ENCODE measurements at regions not wholly inside any gene's neighbourhood (a gene's known extent, or its start where the extent isn't known, plus 50 kb on each side); places are given as distances from the start of the nearest gene placed in this dataset.

DNA sequence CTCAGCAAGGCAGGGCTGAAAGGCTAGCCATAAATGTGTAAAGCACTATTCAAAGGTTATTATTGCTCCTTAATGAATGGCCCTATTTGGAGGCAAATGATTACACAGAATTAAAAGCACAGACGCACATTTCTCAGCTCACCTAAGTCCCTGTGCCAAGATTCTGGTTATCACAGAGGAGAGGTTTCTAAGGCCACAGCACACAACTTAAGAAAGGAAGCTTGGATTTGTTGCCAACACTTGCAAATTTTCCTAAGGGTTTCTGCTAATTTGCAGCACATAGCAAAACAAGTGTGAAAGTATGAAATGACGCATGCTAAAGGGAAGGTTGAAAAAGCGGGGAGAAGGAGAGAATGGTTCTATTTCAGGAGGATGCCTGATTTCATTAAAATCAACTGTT, 834.1 kb upstream of the C9orf72 start:
- no peak overlapping the region for H3K27ac ChIP-seq
- H3K4me3 ChIP-seq: no peak overlapping the region
- no peak for ATAC-seq (replicated peaks in 6 of 8)
- in situ Hi-C loops (cut with MboI; ENCODE audit: low pct_unique_long_range_greater_than_20kb in 2 of 9, low sequenced_read_pairs in 9 of 9, unreplicated experiment in 9 of 9): no loop called here
- WGBS, 10 experiments: 0 to 100% (median 69%) methylated on average over 1 to 3 of the region's 3 CpGs
- peaks cover 0 to 2% of the 10 kb centered on the region in 2 donors for H3K4me1 ChIP-seq (replicated peaks in 1 of 2)

- in situ Hi-C loops (cut with MboI; ENCODE audit: low pct_unique_long_range_greater_than_20kb in 2 of 9, low sequenced_read_pairs in 9 of 9, unreplicated experiment in 9 of 9): no loop called here
- Histone ChIP-seq H3K4me1 (replicated peaks in 1 of 2) (peaks cover 0 to 2% of the 10 kb centered on the region in 2 donors), H3K27ac (no peak overlapping the region), H3K4me3 (no peak overlapping the region)
- WGBS, 10 experiments: 0 to 89% (median 36%) methylated on average over 1 of the region's 1 CpG; no CpG with 5 or more reads in 1 of the 10 experiments
- ATAC-seq (replicated peaks in 6 of 8): no peak
Observed at GRCh38 chr9:28409919-28410318, 836.6 kb upstream of the C9orf72 start.

GRCh38 chr9:28410411-28410810, 837.1 kb upstream of the C9orf72 start:
- H3K4me1 ChIP-seq (replicated peaks in 1 of 2): peaks cover 0 to 2% of the 10 kb centered on the region in 2 donors
- in situ Hi-C loops (cut with MboI; ENCODE audit: low pct_unique_long_range_greater_than_20kb in 2 of 9, low sequenced_read_pairs in 9 of 9, unreplicated experiment in 9 of 9): no loop called here
- WGBS, 10 experiments: 0 to 100% (median 61%) methylated on average over 1 to 3 of the region's 3 CpGs; no CpG with 5 or more reads in 1 of the 10 experiments
- no peak overlapping the region for H3K4me3 ChIP-seq
- H3K27ac ChIP-seq: no peak overlapping the region
- ATAC-seq (replicated peaks in 6 of 8): no peak

GRCh38 chr9:28413471-28413870, 840.2 kb upstream of the C9orf72 start:
- 0 to 88% (median 33%) methylated on average over 1 of the region's 1 CpG; no CpG with 5 or more reads in 4 of the 10 experiments for WGBS, 10 experiments
- Histone ChIP-seq H3K4me1 (replicated peaks in 1 of 2) (peaks cover 0 to 5% of the 10 kb centered on the region in 2 donors), H3K27ac (no peak overlapping the region), H3K4me3 (no peak overlapping the region)
- in situ Hi-C loops (cut with MboI; ENCODE audit: low pct_unique_long_range_greater_than_20kb in 2 of 9, low sequenced_read_pairs in 9 of 9, unreplicated experiment in 9 of 9): no loop called here
- no peak for ATAC-seq (replicated peaks in 6 of 8)

- Histone ChIP-seq H3K4me1 (replicated peaks in 1 of 2) (no peaks in the 10 kb centered on the region), H3K27ac (no peak overlapping the region), H3K4me3 (no peak overlapping the region)
- WGBS, 10 experiments: 0 to 78% (median 0%) methylated on average over 1 of the region's 1 CpG; no CpG with 5 or more reads in 1 of the 10 experiments
- no peak for ATAC-seq (replicated peaks in 6 of 8)
- in situ Hi-C loops (cut with MboI; ENCODE audit: low pct_unique_long_range_greater_than_20kb in 2 of 9, low sequenced_read_pairs in 9 of 9, unreplicated experiment in 9 of 9): no loop called here
Observed at GRCh38 chr9:28423255-28423654, 850.0 kb upstream of the C9orf72 start.

- 0 to 67% (median 23%) methylated on average over 1 of the region's 1 CpG; no CpG with 5 or more reads in 4 of the 10 experiments for WGBS, 10 experiments
- no peak overlapping the region for H3K27ac ChIP-seq
- peaks cover 0 to 4% of the 10 kb centered on the region in 2 donors for H3K4me1 ChIP-seq (replicated peaks in 1 of 2)
- no peak overlapping the region for H3K4me3 ChIP-seq
- in situ Hi-C loops (cut with MboI; ENCODE audit: low pct_unique_long_range_greater_than_20kb in 2 of 9, low sequenced_read_pairs in 9 of 9, unreplicated experiment in 9 of 9): no loop called here
- ATAC-seq (replicated peaks in 6 of 8): no peak
Observed at GRCh38 chr9:28435456-28435855, 862.2 kb upstream of the C9orf72 start.

DNA sequence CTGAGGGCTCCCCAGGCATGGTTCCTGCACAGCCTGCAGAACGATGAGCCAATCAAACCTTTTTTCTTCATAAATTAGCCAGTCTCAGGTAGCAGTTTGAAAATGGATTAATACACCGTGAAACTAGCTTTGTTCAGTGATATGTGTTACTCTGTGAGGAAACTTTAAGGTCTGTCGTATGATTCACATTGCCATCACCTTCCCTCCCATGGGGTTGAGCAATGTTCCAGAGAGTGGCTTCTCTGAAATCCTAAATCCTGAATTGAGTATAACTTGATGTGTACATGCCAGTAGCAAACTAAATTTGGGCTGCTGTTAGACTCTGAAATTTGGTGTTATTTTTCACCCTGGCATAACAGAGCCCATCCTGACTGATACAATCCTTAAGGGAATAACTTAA, 866.4 kb upstream of the C9orf72 start:
- WGBS, 10 experiments: 10 to 100% (median 88%) methylated on average over 1 to 3 of the region's 3 CpGs; no CpG with 5 or more reads in 4 of the 10 experiments
- in situ Hi-C loops (cut with MboI; ENCODE audit: low pct_unique_long_range_greater_than_20kb in 2 of 9, low sequenced_read_pairs in 9 of 9, unreplicated experiment in 9 of 9): no loop called here
- no peak overlapping the region for H3K4me3 ChIP-seq

GRCh38 chr9:28443461-28443860, 870.2 kb upstream of the C9orf72 start:
- no peak overlapping the region for H3K27ac ChIP-seq
- no peak overlapping the region for H3K4me3 ChIP-seq
- no peak for ATAC-seq (replicated peaks in 6 of 8)
- peaks cover 0 to 11% of the 10 kb centered on the region in 2 donors for H3K4me1 ChIP-seq (replicated peaks in 1 of 2)
- 0 to 83% (median 0%) methylated on average over 1 of the region's 4 CpGs; no CpG with 5 or more reads in 7 of the 10 experiments for WGBS, 10 experiments
- in situ Hi-C loops (cut with MboI; ENCODE audit: low pct_unique_long_range_greater_than_20kb in 2 of 9, low sequenced_read_pairs in 9 of 9, unreplicated experiment in 9 of 9): no loop called here

More for the DNA sequence above, 866.4 kb upstream of the C9orf72 start:
- no peak overlapping the region for H3K27ac ChIP-seq
- no peak for ATAC-seq (replicated peaks in 6 of 8)
- no peaks in the 10 kb centered on the region for H3K4me1 ChIP-seq (replicated peaks in 1 of 2)

DNA sequence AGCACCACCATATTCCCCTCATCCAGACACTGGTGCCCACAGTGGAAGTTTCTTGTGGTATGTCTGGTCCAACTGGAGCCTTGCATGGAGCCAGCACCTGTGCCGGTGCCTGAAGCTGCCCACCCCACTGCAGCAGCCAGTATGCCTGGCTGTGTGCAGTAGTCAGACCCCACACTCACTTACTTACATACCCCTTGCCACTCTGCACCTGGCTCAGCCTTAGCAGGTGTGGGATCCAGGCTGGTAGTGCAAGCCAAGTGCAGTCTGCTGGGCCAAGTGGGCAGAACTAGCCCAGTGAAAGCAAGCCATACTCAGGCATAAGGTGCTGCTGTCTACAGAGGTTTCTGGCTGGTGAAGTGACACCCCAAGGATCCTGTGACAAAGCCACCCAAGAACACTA, 871.4 kb upstream of the C9orf72 start:
- no peak for ATAC-seq (replicated peaks in 6 of 8)
- no peak overlapping the region for H3K27ac ChIP-seq
- in situ Hi-C loops (cut with MboI; ENCODE audit: low pct_unique_long_range_greater_than_20kb in 2 of 9, low sequenced_read_pairs in 9 of 9, unreplicated experiment in 9 of 9): no loop called here
- WGBS, 10 experiments: 67 to 80% methylated on average over 1 of the region's 1 CpG; no CpG with 5 or more reads in 8 of the 10 experiments
- H3K4me3 ChIP-seq: no peak overlapping the region
- H3K4me1 ChIP-seq (replicated peaks in 1 of 2): peaks cover 0 to 11% of the 10 kb centered on the region in 2 donors

GRCh38 chr9:28445211-28445610, 871.9 kb upstream of the C9orf72 start:
- Histone ChIP-seq H3K4me3 (no peak overlapping the region), H3K27ac (no peak overlapping the region), H3K4me1 (replicated peaks in 1 of 2) (peaks cover 0 to 11% of the 10 kb centered on the region in 2 donors)
- WGBS, 10 experiments: 29 to 100% (median 70%) methylated on average over 1 of the region's 1 CpG; no CpG with 5 or more reads in 3 of the 10 experiments
- ATAC-seq (replicated peaks in 6 of 8): no peak
- in situ Hi-C loops (cut with MboI; ENCODE audit: low pct_unique_long_range_greater_than_20kb in 2 of 9, low sequenced_read_pairs in 9 of 9, unreplicated experiment in 9 of 9): no loop called here

- in situ Hi-C loops (cut with MboI; ENCODE audit: low pct_unique_long_range_greater_than_20kb in 2 of 9, low sequenced_read_pairs in 9 of 9, unreplicated experiment in 9 of 9): no loop called here
- WGBS, 10 experiments: 14 to 100% (median 93%) methylated on average over 1 to 2 of the region's 2 CpGs; no CpG with 5 or more reads in 1 of the 10 experiments
- Histone ChIP-seq H3K27ac (no peak overlapping the region), H3K4me3 (no peak overlapping the region), H3K4me1 (replicated peaks in 1 of 2) (no peaks in the 10 kb centered on the region)
- no peak for ATAC-seq (replicated peaks in 6 of 8)
Observed at GRCh38 chr9:28453918-28454317, 880.6 kb upstream of the C9orf72 start.

GRCh38 chr9:28456861-28457260, 883.6 kb upstream of the C9orf72 start:
- ATAC-seq (replicated peaks in 6 of 8): no peak

GRCh38 chr9:28464481-28465216, 891.4 kb upstream of the C9orf72 start:
- 5 to 97% (median 88%) methylated on average over 2 to 8 of the region's 8 CpGs; no CpG with 5 or more reads in 1 of the 10 experiments for WGBS, 10 experiments
- in situ Hi-C loops (cut with MboI; ENCODE audit: low pct_unique_long_range_greater_than_20kb in 2 of 9, low sequenced_read_pairs in 9 of 9, unreplicated experiment in 9 of 9): no loop called here

More at GRCh38 chr9:28456861-28457260, 883.6 kb upstream of the C9orf72 start:
- no peak overlapping the region for H3K4me3 ChIP-seq
- in situ Hi-C loops (cut with MboI; ENCODE audit: low pct_unique_long_range_greater_than_20kb in 2 of 9, low sequenced_read_pairs in 9 of 9, unreplicated experiment in 9 of 9): no loop called here
- H3K4me1 ChIP-seq (replicated peaks in 1 of 2): no peaks in the 10 kb centered on the region
- H3K27ac ChIP-seq: no peak overlapping the region

DNA sequence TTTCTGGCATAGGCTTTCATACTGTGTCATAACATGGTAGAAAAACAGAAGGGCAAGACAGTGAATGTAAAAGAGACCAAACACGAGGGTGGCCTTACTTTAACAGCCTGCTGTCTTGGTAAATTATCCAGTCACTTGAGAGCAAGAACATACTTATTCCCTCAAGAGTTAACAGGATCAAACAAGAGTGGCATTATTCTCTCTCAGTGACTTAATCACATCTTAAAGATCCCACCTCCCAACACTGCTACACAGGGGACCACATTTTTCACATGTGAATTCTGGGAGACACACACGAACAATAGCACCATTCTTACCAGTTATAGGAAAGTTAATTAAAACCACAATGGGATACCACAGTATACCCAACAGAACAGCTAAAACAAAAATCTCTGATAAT, 898.0 kb upstream of the C9orf72 start:
- Histone ChIP-seq H3K27ac (no peak overlapping the region), H3K4me3 (no peak overlapping the region), H3K4me1 (replicated peaks in 1 of 2) (no peaks in the 10 kb centered on the region)
- WGBS, 10 experiments: 0 to 90% (median 0%) methylated on average over 1 to 2 of the region's 2 CpGs; no CpG with 5 or more reads in 3 of the 10 experiments
- in situ Hi-C loops (cut with MboI; ENCODE audit: low pct_unique_long_range_greater_than_20kb in 2 of 9, low sequenced_read_pairs in 9 of 9, unreplicated experiment in 9 of 9): no loop called here
- ATAC-seq (replicated peaks in 6 of 8): no peak

More at GRCh38 chr9:28464481-28465216, 891.4 kb upstream of the C9orf72 start:
- ATAC-seq (replicated peaks in 6 of 8): no peak
- no peak overlapping the region for H3K27ac ChIP-seq
- H3K4me3 ChIP-seq: no peak overlapping the region
- no peaks in the 10 kb centered on the region for H3K4me1 ChIP-seq (replicated peaks in 1 of 2)

Measured in motor neuron (in vitro differentiated cells).